Mesodermal cell (in vitro differentiated cells): ENCODE measurements at regions not wholly inside any gene's neighbourhood (a gene's known extent, or its start where the extent isn't known, plus 50 kb on each side); places are given as distances from the start of the nearest gene placed in this dataset.
"Not testable (repeated sequence)": the region's sequence is repeated elsewhere in the genome, so short reads cannot be mapped to it uniquely, and the experiment has no call there.

Experiments
- H3K27ac ChIP-seq: 2 replicates; pipeline ENCODE4 v1.7.0; 2013; ENCODE audit warnings: mild to moderate bottlenecking, low read depth, low read length, moderate library complexity; ENCODE audit not compliant: severe bottlenecking
- H3K36me3 ChIP-seq: 2 replicates; pipeline ENCODE4 v1.7.1; 2013; ENCODE audit warnings: mild to moderate bottlenecking, low read length, moderate library complexity; ENCODE audit not compliant: control insufficient read depth, insufficient read depth
- H3K4me1 ChIP-seq: one replicate; pipeline ENCODE4 v1.7.1; 2013; ENCODE audit warnings: mild to moderate bottlenecking, low read length; ENCODE audit not compliant: insufficient read depth, control insufficient read depth, poor library complexity, severe bottlenecking
- H3K4me3 ChIP-seq: 2 replicates; pipeline ENCODE4 v1.7.0; 2013; ENCODE audit warnings: low read length, control low read depth, mild to moderate bottlenecking; ENCODE audit not compliant: insufficient read depth, poor library complexity, severe bottlenecking; ENCODE audit errors: extremely low read depth
- H3K9me3 ChIP-seq: 2 replicates; pipeline ENCODE4 v1.7.1; 2013; ENCODE audit warnings: mild to moderate bottlenecking, low read length, moderate library complexity; ENCODE audit not compliant: control insufficient read depth
- WGBS, 2 experiments: methylation state at CpG; one replicate each; pipeline ENCODE4 v1.1.5; 2013; ENCODE audit warnings: missing lambda C conversion rate in 2 of 2; ENCODE audit not compliant: insufficient coverage in 2 of 2; 5-methylcytosine and 5-hydroxymethylcytosine counted together

GRCh38 chr12:23380419-23381100, 568.9 kb downstream of the SOX5 start:
- 86 to 100% methylated on average over 1 to 2 of the region's 4 CpGs for WGBS, 2 experiments
- H3K36me3 ChIP-seq = no peaks in the 10 kb centered on the region
- H3K4me3 ChIP-seq = no peak overlapping the region
- H3K27ac ChIP-seq = no peak overlapping the region
- no peaks in the 10 kb centered on the region for H3K9me3 ChIP-seq
- H3K4me1 ChIP-seq = no peaks in the 10 kb centered on the region

- H3K36me3 ChIP-seq, H3K9me3 ChIP-seq, H3K4me3 ChIP-seq, H3K4me1 ChIP-seq, H3K27ac ChIP-seq: not testable (repeated sequence)
- 92 to 93% methylated on average over 7 to 9 of the region's 9 CpGs for WGBS, 2 experiments
Measured at GRCh38 chr12:23388898-23389297, 560.6 kb downstream of the SOX5 start.

- not testable (repeated sequence) for H3K9me3 ChIP-seq, H3K4me3 ChIP-seq
- WGBS, 2 experiments = 96 to 97% methylated on average over 3 of the region's 4 CpGs
Measured at GRCh38 chr12:23389315-23389714, 560.2 kb downstream of the SOX5 start.

DNA sequence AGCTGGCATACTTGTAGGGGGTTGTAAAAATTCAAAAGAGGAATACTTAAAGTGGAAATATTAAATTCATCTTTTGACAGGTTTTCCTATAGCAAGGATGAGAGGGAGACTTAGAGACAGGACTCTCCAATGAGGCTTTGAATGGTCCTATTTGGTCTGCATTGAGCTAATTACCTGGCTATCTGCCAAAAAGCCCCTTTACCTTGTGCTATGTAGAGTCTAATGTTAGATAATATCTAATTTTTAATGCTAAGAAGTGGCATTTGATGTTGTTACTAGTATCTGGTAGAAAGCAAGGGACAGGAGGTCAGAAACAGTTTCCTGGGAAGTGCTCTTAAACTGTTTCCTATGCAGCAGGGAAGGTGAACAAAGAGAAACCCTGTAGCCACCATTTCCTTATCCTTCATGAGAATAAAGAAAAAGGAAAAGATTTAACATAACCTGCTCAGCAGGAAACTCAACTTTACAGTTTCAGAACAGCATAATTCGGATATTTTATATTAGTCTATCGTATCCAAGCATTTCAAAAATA, 550.0 kb downstream of the SOX5 start:
- no peaks in the 10 kb centered on the region for H3K9me3 ChIP-seq
- H3K4me3 ChIP-seq = no peak overlapping the region
- WGBS, 2 experiments = no CpG with 5 or more reads among the region's 2 CpGs
- no peaks in the 10 kb centered on the region for H3K36me3 ChIP-seq
- no peak overlapping the region for H3K27ac ChIP-seq
- no peaks in the 10 kb centered on the region for H3K4me1 ChIP-seq

More at GRCh38 chr12:23389315-23389714, 560.2 kb downstream of the SOX5 start:
- H3K36me3 ChIP-seq, H3K4me1 ChIP-seq, H3K27ac ChIP-seq: not testable (repeated sequence)

GRCh38 chr12:23415180-23415579, 534.3 kb downstream of the SOX5 start:
- no peak overlapping the region for H3K27ac ChIP-seq
- no peaks in the 10 kb centered on the region for H3K36me3 ChIP-seq
- H3K4me1 ChIP-seq = no peaks in the 10 kb centered on the region
- no peak overlapping the region for H3K4me3 ChIP-seq
- no peaks in the 10 kb centered on the region for H3K9me3 ChIP-seq
- 86 to 87% methylated on average over 2 to 3 of the region's 3 CpGs for WGBS, 2 experiments

DNA sequence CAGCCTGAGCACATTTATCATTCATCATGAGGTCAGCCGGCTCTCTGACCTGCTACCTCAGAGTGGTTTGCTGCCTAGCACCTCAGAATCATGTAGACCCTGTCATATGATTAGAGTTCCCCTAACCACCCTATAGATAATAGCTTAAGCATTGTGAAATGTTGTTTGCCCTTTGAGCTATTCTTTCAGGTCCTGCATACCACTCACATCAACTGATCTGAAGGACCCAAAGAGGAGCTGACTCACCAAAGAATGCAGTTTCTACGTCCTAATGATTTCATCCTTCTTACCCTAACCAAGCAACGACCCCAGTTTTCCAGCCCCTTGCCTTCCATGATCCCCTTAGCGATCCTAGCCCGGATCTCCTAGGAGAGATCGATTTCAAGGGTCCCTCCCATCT, 527.9 kb downstream of the SOX5 start:
- 67 to 70% methylated on average over 5 of the region's 6 CpGs for WGBS, 2 experiments
- no peaks in the 10 kb centered on the region for H3K9me3 ChIP-seq
- H3K36me3 ChIP-seq = no peaks in the 10 kb centered on the region
- no peak overlapping the region for H3K4me3 ChIP-seq
- no peaks in the 10 kb centered on the region for H3K4me1 ChIP-seq
- no peak overlapping the region for H3K27ac ChIP-seq

DNA sequence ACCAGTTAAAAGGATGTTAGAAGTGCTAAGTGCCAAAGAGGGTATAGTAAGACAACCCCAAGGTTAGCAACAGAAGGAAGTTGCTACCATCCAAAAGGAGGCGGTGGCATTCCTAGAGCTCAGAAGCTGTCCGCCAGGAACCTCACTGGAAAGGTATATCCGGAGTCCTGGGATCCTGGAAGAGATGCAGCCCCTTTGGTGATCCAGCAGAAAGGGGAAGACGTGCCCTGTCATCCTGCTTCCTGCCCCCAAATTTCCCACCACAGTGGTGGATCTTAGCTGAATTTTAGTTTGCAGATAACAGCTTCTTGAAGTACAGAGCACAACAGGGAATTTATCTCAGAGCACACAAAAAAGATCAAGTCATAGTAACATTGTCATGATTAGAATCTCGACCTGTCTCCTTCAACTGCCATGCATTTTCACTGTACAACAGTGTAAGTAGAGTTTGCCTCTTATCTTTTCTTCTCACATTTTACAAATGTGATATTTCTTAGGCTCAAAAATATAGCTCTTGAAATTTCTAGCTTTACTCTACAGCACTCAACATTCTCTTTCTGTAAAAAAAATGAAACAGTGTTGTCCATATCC, 526.3 kb downstream of the SOX5 start:
- WGBS, 2 experiments = 86 to 90% methylated on average over 3 to 4 of the region's 5 CpGs
- no peaks in the 10 kb centered on the region for H3K4me1 ChIP-seq
- no peaks in the 10 kb centered on the region for H3K9me3 ChIP-seq
- H3K4me3 ChIP-seq = no peak overlapping the region
- no peak overlapping the region for H3K27ac ChIP-seq
- no peaks in the 10 kb centered on the region for H3K36me3 ChIP-seq

DNA sequence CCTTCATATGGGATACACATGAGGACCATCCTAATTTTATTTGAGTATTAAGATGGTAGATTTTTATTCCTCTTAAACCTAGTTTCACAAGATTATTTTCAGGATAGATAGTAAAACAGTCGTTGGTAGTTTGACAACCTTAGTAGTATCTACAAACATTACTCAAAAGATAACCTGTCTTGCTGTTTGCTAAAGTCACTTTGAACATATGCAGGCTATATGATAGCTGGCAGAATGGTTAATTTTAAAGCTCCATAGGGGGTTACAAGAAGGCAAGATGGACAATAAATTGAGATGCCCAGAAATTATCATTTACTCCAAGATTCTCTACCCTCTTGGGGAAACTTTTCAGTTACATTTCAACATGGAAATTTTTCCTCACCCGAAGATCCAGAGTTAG, 525.7 kb downstream of the SOX5 start:
- Histone ChIP-seq H3K4me3 (no peak overlapping the region), H3K4me1 (no peaks in the 10 kb centered on the region), H3K36me3 (no peaks in the 10 kb centered on the region), H3K9me3 (no peaks in the 10 kb centered on the region), H3K27ac (no peak overlapping the region)
- WGBS, 2 experiments = 80% methylated on average over 1 of the region's 2 CpGs; no CpG with 5 or more reads in 1 of the 2 experiments

GRCh38 chr12:23424685-23425084, 524.8 kb downstream of the SOX5 start:
- Histone ChIP-seq H3K4me1 (no peaks in the 10 kb centered on the region), H3K4me3 (no peak overlapping the region), H3K36me3 (no peaks in the 10 kb centered on the region), H3K27ac (no peak overlapping the region), H3K9me3 (no peaks in the 10 kb centered on the region)
- WGBS, 2 experiments = 96 to 97% methylated on average over 8 of the region's 9 CpGs

GRCh38 chr12:23426328-23426727, 523.1 kb downstream of the SOX5 start:
- no peak overlapping the region for H3K4me3 ChIP-seq
- 93% methylated on average over 3 of the region's 6 CpGs; no CpG with 5 or more reads in 1 of the 2 experiments for WGBS, 2 experiments
- no peaks in the 10 kb centered on the region for H3K9me3 ChIP-seq
- no peak overlapping the region for H3K27ac ChIP-seq
- H3K4me1 ChIP-seq = no peaks in the 10 kb centered on the region
- H3K36me3 ChIP-seq = no peaks in the 10 kb centered on the region

GRCh38 chr12:23428758-23429157, 520.7 kb downstream of the SOX5 start:
- 76 to 81% methylated on average over 5 of the region's 6 CpGs for WGBS, 2 experiments
- Histone ChIP-seq H3K4me3 (no peak overlapping the region), H3K27ac (no peak overlapping the region), H3K9me3 (no peaks in the 10 kb centered on the region), H3K36me3 (no peaks in the 10 kb centered on the region), H3K4me1 (no peaks in the 10 kb centered on the region)
